Nephron (organoid): ENCODE measurements at regions not wholly inside any gene's neighbourhood (a gene's known extent, or its start where the extent isn't known, plus 50 kb on each side); places are given as distances from the start of the nearest gene placed in this dataset.
A peak's percentile ranks its signal among the peaks of the same experiment; 100 is the strongest.

Experiments
- H3K27ac Mint-ChIP-seq, 3 experiments: 2 replicates each; pipeline ENCODE4 v1.8.0; 2020; ENCODE audit warnings: mixed read lengths in 3 of 3, mild to moderate bottlenecking in 2 of 3, moderate library complexity in 1 of 3
- H3K27me3 Mint-ChIP-seq: 2 replicates; pipeline ENCODE4 v1.8.0; 2021; ENCODE audit warnings: low read depth, mild to moderate bottlenecking, moderate library complexity, mixed read lengths
- H3K36me3 Mint-ChIP-seq: 2 replicates; pipeline ENCODE4 v1.8.0; 2020; ENCODE audit warnings: low read depth, mixed read lengths
- H3K4me1 Mint-ChIP-seq: 2 replicates; pipeline ENCODE4 v1.8.0; 2020; ENCODE audit warnings: mixed read lengths
- H3K4me3 Mint-ChIP-seq, 3 experiments: 2 replicates each; pipeline ENCODE4 v1.8.0; 2020; ENCODE audit warnings: mild to moderate bottlenecking in 3 of 3, mixed read lengths in 3 of 3, moderate library complexity in 2 of 3
- H3K9me3 Mint-ChIP-seq: 2 replicates; pipeline ENCODE4 v1.8.0; 2020; ENCODE audit warnings: mixed read lengths
- CTCF ChIP-seq, 3 experiments: fragments of 200-600 bp; sonication (generic); IDR thresholded peaks; one replicate each; pipeline ENCODE4 v1.5.0; 2021; ENCODE audit warnings: antibody characterized with exemption in 3 of 3; ENCODE audit not compliant: unreplicated experiment in 3 of 3

- Mint-ChIP-seq H3K4me1 (no peaks in the 10 kb centered on the region), H3K9me3 (no peaks in the 10 kb centered on the region), H3K27ac (no peak overlapping the region), H3K36me3 (no peaks in the 10 kb centered on the region), H3K4me3 (no peak overlapping the region), H3K27me3 (no peaks in the 10 kb centered on the region)
- TF ChIP-seq CTCF (IDR thresholded peaks at IDR 0.05; ENCODE audit: unreplicated experiment in 3 of 3), result no peak
These were observed 53.9 kb upstream of the TAF1B start for GRCh38 chr2:9789371-9789770.

- no peak overlapping the region for H3K27ac Mint-ChIP-seq
- H3K4me1 Mint-ChIP-seq, result no peaks in the 10 kb centered on the region
- no peaks in the 10 kb centered on the region for H3K27me3 Mint-ChIP-seq
- no peak for TF ChIP-seq CTCF (IDR thresholded peaks at IDR 0.05; ENCODE audit: unreplicated experiment in 3 of 3)
- H3K36me3 Mint-ChIP-seq, result no peaks in the 10 kb centered on the region
- no peaks in the 10 kb centered on the region for H3K9me3 Mint-ChIP-seq
- H3K4me3 Mint-ChIP-seq, result no peak overlapping the region
These were observed 52.5 kb upstream of the TAF1B start for GRCh38 chr2:9790702-9791225.

GRCh38 chr2:9791711-9792110, 51.6 kb upstream of the TAF1B start:
- Mint-ChIP-seq H3K36me3 (no peaks in the 10 kb centered on the region), H3K27me3 (no peaks in the 10 kb centered on the region), H3K9me3 (no peaks in the 10 kb centered on the region), H3K4me3 (no peak overlapping the region), H3K27ac (peak overlapping the region in 1 of 3 experiments; percentile 7), H3K4me1 (no peaks in the 10 kb centered on the region)
- no peak for TF ChIP-seq CTCF (IDR thresholded peaks at IDR 0.05; ENCODE audit: unreplicated experiment in 3 of 3)

GRCh38 chr2:9793156-9793917, 49.9 kb upstream of the TAF1B start:
- no peak overlapping the region for H3K27ac Mint-ChIP-seq
- no peaks in the 10 kb centered on the region for H3K9me3 Mint-ChIP-seq
- H3K36me3 Mint-ChIP-seq, result no peaks in the 10 kb centered on the region
- H3K27me3 Mint-ChIP-seq, result peaks cover 7% of the 10 kb centered on the region
- no peak for TF ChIP-seq CTCF (IDR thresholded peaks at IDR 0.05; ENCODE audit: unreplicated experiment in 3 of 3)
- H3K4me3 Mint-ChIP-seq, result no peak overlapping the region
- peaks cover 8% of the 10 kb centered on the region for H3K4me1 Mint-ChIP-seq
